Activated CD8-positive, alpha-beta memory T cell treated with anti-CD3 and anti-CD28 coated beads for 48 hours (primary cell): ENCODE measurements at regions not wholly inside any gene's neighbourhood (a gene's known extent, or its start where the extent isn't known, plus 50 kb on each side); places are given as distances from the start of the nearest gene placed in this dataset.

ENCODE experiments used
- DNase-seq, 3 experiments: peaks; one replicate each; pipeline ENCODE4 v3.0.0-alpha.2; 2020; ENCODE audit warnings: low read depth in 2 of 3, low spot score in 2 of 3

DNA sequence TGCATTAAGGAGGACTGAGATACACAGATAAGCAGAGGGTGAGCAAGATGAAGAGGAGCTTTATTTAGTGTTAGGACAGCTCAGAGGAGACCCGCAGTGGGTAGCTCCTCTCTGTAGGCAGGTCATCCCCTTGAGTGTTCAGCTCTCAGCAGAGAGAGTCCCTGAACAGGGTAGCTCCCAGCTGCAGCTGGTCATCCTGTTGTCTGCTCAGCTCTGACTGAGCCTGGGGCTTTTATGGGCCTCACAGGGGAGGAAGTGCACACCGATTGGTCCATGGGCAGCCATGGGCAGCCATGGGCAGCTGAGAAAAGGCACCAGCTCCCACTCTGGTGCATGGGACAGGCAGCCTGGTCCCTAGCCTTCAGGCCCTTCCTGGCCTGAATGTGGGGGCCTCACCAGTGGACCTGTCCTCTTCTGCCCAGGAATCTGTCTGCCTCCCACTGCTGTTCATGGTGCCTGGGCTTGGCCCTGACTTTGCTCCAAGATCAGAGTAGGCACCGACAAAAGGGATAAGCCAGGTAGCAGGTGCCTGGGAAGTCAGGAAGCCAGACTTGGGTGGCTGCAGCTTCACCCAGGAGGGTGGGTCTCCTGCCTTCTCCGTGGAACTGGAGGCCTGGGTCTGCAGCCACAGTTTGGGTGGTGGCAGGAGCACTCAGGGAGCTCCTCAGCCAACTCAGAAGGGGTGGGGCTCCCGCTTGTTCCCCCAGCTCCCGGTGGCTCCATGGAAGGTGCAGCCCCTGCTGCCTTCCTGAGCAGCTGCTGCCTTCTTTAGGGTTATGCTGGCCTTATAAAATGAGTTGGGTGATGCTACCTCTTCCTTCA, 54.7 kb downstream of the MYEOV start:
- no peak for DNase-seq

- no peak for DNase-seq
These were observed 56.1 kb downstream of the MYEOV start for GRCh38 chr11:69350040-69350439.

DNA sequence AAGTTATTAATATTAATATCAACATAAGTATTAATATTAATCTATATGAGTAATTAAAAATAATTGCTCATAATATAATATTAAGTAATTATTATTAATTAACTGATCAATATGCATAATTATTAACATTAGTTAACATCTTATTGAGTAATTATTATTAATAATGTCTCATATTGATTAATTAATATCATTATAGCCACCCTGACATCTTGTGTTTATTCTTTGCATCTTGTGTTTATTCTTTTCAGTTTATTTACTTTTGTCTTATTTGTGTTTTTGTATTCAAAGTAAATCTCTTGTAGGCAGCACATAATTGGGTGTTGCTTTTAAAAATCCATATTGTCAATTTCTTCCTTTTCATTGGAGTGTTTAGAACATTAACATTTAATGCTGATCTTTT, 56.6 kb downstream of the MYEOV start:
- no peak for DNase-seq

DNA sequence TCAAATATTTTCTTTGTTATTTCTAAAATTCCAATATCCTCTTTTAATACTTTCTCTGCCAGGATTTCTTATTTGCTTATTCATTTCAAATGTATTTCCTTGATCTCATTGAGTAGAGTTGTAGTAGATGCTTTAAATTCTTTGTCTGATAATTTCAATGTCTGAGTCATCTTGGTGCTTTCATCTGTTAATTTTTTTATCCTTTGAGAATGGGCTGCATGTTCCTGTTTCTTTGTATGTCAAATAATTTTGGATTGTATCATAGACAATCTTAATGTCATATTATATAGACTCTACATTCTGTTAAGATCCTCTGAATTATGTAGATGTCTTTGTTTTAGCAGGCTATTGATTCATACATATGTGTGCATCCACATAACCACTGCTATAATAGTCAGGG, 57.5 kb downstream of the MYEOV start:
- DNase-seq, result no peak

GRCh38 chr11:69352166-69352565, 58.2 kb downstream of the MYEOV start:
- no peak for DNase-seq

DNA sequence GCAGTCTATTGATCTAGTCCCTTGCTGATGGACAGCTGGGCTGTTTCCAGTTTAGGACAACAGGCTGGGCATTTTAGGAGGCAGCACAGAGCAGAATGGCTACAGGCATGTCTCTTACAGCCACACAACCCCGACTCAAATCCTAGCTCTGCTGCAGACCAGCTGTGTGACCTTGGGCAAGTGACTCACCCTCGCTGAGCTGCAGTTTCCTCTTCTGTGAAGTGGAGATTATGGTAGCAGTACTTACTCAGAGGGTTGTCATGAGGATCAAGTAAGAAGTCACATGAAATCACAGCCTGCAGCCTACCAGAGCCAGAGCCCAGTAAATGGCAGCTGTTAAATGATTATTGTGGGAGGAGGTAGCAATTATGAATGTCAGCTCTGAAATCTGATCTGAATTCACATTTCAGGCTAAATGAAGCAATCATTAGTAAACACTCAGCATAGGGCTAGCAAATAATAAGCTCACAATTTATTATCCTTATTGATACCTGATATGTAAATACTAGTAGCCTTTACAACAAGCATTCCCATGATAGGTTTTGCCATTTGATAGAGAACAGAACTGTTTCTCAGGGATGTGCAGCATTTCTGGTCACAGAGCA, 58.9 kb downstream of the MYEOV start:
- DNase-seq, result peak in 1 of 3 experiments; percentile 11

DNA sequence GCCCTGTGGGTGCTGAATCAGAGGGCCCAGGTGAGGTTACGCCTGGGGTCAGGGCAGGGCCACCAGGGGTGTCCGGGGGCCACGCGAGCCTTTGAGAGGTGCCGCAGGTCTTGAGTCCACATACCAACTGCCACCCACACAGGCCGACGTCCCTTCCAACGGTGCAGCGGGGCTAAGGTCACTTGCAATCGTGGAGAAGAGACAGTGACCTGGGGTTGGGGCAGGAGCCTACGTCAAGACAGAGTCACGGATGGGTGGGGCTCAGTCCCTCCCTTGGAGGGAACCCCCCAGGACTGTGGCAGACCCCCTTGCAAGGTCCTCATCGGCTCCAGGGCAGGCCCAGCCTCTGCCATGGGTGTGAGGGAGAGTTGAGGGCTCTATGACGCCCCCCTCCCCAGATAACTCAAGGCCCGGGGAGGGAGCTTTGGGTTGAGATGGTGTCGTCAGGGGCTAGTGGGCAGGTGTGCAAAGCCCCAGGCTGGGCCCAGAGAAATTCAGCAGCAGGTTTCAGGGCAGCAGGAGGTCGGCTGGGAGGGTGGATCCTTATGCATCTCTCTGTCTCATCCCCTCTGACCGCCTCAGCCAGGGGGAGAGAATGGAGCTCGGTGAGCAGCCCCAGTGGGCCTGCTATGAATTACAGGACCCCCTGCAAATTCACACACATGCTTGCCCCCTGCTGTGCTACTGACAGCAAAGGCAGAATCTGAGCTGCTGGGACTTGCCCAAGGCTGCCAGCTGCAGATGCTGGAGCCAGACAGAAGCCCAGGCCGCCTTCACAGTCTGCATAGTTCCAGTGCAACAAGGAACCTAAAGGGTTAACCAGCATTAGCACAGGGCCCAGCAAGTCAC, 60.0 kb downstream of the MYEOV start:
- DNase-seq, result no peak

GRCh38 chr11:69354545-69354897, 60.6 kb downstream of the MYEOV start:
- no peak for DNase-seq

- no peak for DNase-seq
These were observed 61.5 kb downstream of the MYEOV start for GRCh38 chr11:69355346-69355940.

- DNase-seq, result no peak
These were observed 62.2 kb downstream of the MYEOV start for GRCh38 chr11:69355959-69356702.

DNA sequence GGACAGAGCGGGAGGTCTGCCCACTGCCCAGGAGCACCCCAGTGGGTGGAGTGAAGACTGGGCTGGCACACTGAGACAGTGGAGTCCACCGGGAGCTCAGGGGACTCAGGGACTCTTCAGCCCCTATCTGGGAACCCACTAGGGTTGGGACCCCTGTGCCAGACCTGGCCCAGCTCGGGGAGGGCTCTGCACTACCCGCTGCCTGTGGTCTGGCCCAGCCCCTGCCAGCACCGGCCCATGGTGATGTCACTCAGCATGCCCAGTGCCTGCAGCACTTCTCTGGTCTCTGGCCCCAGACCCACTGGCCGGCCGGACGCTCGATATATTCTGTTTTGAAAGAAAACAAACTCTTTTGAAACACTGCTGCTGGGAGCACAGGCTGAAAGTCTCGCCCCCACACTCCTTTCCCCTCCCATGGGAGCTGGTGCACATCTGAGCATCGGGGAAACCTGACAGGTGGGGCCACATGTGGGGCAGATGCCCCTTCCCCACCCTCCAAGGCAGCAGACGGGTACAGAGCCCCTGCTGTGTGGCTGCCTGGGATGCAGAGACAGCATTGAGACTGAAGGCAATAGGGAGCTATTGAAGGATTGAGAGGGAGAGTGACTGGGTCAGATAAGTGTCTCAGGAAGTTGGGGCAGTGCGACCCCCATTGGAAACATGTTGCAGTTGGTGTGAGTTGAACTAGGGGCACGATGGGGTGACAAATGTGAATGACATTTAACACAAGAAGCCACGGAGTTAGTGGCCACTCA, 62.9 kb downstream of the MYEOV start:
- DNase-seq, result no peak

- DNase-seq, result no peak
These were observed 63.8 kb downstream of the MYEOV start for GRCh38 chr11:69357458-69358397.

GRCh38 chr11:69358398-69359020, 64.6 kb downstream of the MYEOV start:
- DNase-seq, result no peak

DNA sequence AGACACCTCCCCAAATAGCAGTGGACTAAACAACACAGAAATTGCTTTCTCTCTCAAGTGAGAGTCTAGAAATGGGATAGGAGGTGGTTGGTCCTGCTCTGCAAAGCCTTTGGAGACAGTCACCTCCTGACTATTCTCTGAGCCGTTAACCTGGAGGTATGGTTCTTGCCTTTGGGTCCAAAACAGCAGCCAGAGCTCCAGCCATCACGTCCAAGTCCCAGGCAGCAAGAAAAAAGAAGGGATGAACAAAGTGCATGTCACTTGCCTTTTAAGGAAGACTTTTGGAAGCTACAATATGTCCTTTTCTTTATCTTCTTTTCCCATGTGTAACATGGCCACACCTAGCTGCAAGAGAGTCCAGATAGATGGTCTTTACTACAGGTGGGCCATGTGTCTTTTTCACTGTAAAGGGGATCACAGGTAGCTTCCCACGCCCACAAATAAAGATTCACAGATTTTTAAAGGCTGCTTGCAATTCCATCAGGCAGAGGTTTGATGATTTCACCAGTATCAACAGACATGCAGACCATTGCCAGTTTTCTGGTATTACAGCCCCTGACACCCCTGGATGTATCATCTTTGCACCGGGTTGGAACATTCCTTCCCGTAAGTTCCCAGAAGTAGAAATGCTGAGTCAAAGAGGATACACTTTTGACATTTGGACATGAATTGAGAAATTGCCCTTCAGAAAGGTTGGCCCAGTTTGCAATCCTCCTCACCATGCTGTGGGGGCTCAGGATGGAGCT, 66.0 kb downstream of the MYEOV start:
- no peak for DNase-seq

- DNase-seq, result no peak
These were observed 66.7 kb downstream of the MYEOV start for GRCh38 chr11:69360606-69361005.

GRCh38 chr11:69361048-69361447, 67.1 kb downstream of the MYEOV start:
- no peak for DNase-seq

- no peak for DNase-seq
These were observed 67.5 kb downstream of the MYEOV start for GRCh38 chr11:69361466-69361865.

DNA sequence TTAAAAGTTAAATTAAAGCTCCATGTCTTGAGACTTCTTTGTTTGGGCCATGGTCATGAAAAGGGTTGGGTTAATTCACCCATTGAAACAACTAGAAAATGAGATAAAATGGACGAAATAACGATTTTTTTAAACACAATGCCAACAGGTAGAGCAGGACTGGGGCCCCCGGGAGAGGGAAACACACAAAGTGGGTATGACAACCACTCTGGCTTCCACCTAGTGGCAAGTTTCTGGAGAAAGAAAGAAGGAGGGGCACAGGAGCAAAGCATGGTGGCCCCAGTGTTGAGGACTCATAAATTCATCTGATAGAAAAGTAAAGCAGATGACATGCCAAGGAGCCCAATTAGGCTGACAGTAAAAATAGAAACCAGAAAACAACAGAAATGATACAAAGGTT, 68.4 kb downstream of the MYEOV start:
- DNase-seq, result no peak
